Spleen (tissue), 11 donors: ENCODE measurements at regions not wholly inside any gene's neighbourhood (a gene's known extent, or its start where the extent isn't known, plus 50 kb on each side); places are given as distances from the start of the nearest gene placed in this dataset.

Experiments
- DNase-seq: peaks from one replicate; pipeline ENCODE4 v3.0.0-alpha.2; 2020
- H3K27ac ChIP-seq, 8 donors: fragments of 200-600 bp; sonication (generic) in 7 of 8; 1 replicate in 4 of 8; 2 replicates in 4 of 8; pipeline versions ENCODE4 v1.5.0 to v1.8.0; 2016 to 2021; ENCODE audit warnings: inconsistent platforms in 4 of 8, mild to moderate bottlenecking in 4 of 8, moderate library complexity in 1 of 8
- H3K27me3 ChIP-seq, 7 donors: fragments of 200-600 bp; sonication (generic) in 6 of 7; replicated peaks in 1 of 7; 1 replicate in 4 of 7; 2 replicates in 3 of 7; pipeline versions ENCODE4 v1.5.0 to v1.8.0; 2016 to 2021; ENCODE audit warnings: inconsistent platforms in 3 of 7, mild to moderate bottlenecking in 1 of 7
- H3K36me3 ChIP-seq, 6 donors: fragments of 200-600 bp; sonication (generic) in 5 of 6; 1 replicate in 4 of 6; 2 replicates in 2 of 6; pipeline versions ENCODE4 v1.5.0 to v1.8.0; 2016 to 2021; ENCODE audit warnings: inconsistent platforms in 2 of 6
- H3K4me1 ChIP-seq, 6 donors: fragments of 200-600 bp; sonication (generic) in 5 of 6; 1 replicate in 3 of 6; 2 replicates in 3 of 6; pipeline versions ENCODE4 v1.5.0 to v1.8.0; 2016 to 2021; ENCODE audit warnings: inconsistent platforms in 3 of 6
- H3K4me3 ChIP-seq, 8 donors: fragments of 200-600 bp; sonication (generic) in 7 of 8; 1 replicate in 4 of 8; 2 replicates in 4 of 8; pipeline versions ENCODE4 v1.5.0 to v1.8.0; 2016 to 2021; ENCODE audit warnings: inconsistent platforms in 4 of 8, mild to moderate bottlenecking in 4 of 8, moderate library complexity in 2 of 8
- H3K9me3 ChIP-seq, 8 donors: fragments of 200-600 bp; sonication (generic) in 7 of 8; 1 replicate in 4 of 8; 2 replicates in 4 of 8; pipeline versions ENCODE4 v1.5.0 to v1.8.0; 2016 to 2021; ENCODE audit warnings: inconsistent platforms in 4 of 8
- CTCF ChIP-seq, 11 experiments: fragments of 200-600 bp in 7 of 11; fragments of 450-650 bp in 4 of 11; sonication (generic) in 4 of 11; IDR thresholded peaks in 8 of 11; conservative IDR thresholded peaks in 3 of 11; 1 replicate in 7 of 11; 2 replicates in 4 of 11; pipeline versions ENCODE4 v1.4.0 to v1.8.0; 2016 to 2021; ENCODE audit warnings: antibody characterized with exemption in 11 of 11, inconsistent platforms in 4 of 11, mild to moderate bottlenecking in 1 of 11
- POLR2A ChIP-seq, 3 donors: fragments of 450-650 bp; IDR thresholded peaks; one replicate each; pipeline ENCODE4 v1.5.1; 2017; ENCODE audit warnings: antibody characterized with exemption in 3 of 3, mild to moderate bottlenecking in 1 of 3
- POLR2AphosphoS5 ChIP-seq, 3 donors: sonication (generic); formaldehyde crosslinking; IDR thresholded peaks; one replicate each; pipeline ENCODE4 v1.5.1; 2017; ENCODE audit warnings: antibody characterized with exemption in 3 of 3
- WGBS, 5 donors: extraction: QIAGEN DNeasy Blood & Tissue Kit in 3 of 5; methylation state at CpG; one replicate each; pipeline versions ENCODE4 v1.1.5 to v1.1.7; 2013 to 2018; 5-methylcytosine and 5-hydroxymethylcytosine counted together
- intact Hi-C: fragments of 100-400 bp; cut with DNase I; formaldehyde crosslinking; loops from one replicate; pipeline ENCODE4 v1.15.0; 2023; ENCODE audit warnings: low total_unique reads
- donor health status: healthy with polysubstance abuse.
- donor health status: DM: no; HTN: no; CAD: no; lungs with moderate emphysema.
- donor health status: DM: no; HTN: no; CAD: no.
- donor health status: Bipolar disorder and iron deficiency.
- donor health status: healthy.
- donor health status: DM: no; HTN: no; CAD: no.
- donor health status: DM: yes; HTN: yes; CAD: no.

DNA sequence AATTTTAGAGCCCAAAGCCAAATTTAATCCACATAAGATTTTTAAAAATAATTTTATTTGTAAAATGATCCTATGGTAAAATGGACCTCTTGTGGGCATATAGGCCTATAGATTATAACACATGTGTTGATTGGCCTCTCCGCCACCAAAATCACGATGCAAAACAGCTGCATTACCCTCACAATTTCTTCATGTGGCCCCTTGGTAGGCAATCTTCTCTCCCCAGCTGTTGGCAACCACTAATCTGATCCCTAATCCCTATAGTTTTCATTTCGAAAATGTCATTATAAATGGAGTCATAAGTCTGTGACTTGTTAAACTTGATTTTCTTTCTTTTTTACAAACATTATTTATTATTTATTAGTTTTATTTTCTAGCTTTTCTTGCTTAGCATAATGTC, 263.9 kb upstream of the SULF2 start:
- Histone ChIP-seq H3K9me3 (peaks cover 0 to 14% (median 3%) of the 10 kb centered on the region in 8 donors), H3K27me3 (no peaks in the 10 kb centered on the region), H3K4me1 (no peaks in the 10 kb centered on the region), H3K27ac (no peak overlapping the region), H3K4me3 (no peak overlapping the region), H3K36me3 (no peaks in the 10 kb centered on the region)
- 84 to 92% (median 88%) methylated on average over 3 of the region's 3 CpGs for WGBS, 5 donors
- DNase-seq, result no peak
- intact Hi-C loops, result no loop called here
- TF ChIP-seq POLR2AphosphoS5 (IDR thresholded peaks at IDR 0.05) (no peak), CTCF (IDR thresholded peaks at IDR 0.05 in 8 of 11, conservative IDR thresholded peaks at IDR 0.05 in 3 of 11) (no peak)

- Histone ChIP-seq H3K27ac (no peak overlapping the region), H3K9me3 (peaks cover 0 to 14% (median 3%) of the 10 kb centered on the region in 8 donors), H3K4me1 (no peaks in the 10 kb centered on the region), H3K4me3 (no peak overlapping the region), H3K27me3 (no peaks in the 10 kb centered on the region), H3K36me3 (no peaks in the 10 kb centered on the region)
- DNase-seq, result no peak
- 67 to 77% (median 72%) methylated on average over 4 of the region's 4 CpGs for WGBS, 5 donors
- intact Hi-C loops, result no loop called here
- no peak for TF ChIP-seq POLR2A (IDR thresholded peaks at IDR 0.05)
- TF ChIP-seq CTCF (IDR thresholded peaks at IDR 0.05 in 8 of 11, conservative IDR thresholded peaks at IDR 0.05 in 3 of 11), result no peak
- TF ChIP-seq POLR2AphosphoS5 (IDR thresholded peaks at IDR 0.05), result no peak
These were observed 262.2 kb upstream of the SULF2 start for GRCh38 chr20:48047447-48047846.

GRCh38 chr20:48042628-48043027, 257.3 kb upstream of the SULF2 start:
- Histone ChIP-seq H3K27me3 (peaks cover 0 to 9% (median 0%) of the 10 kb centered on the region in 7 donors), H3K4me1 (peaks cover 0 to 1% (median 0%) of the 10 kb centered on the region in 6 donors), H3K36me3 (no peaks in the 10 kb centered on the region), H3K27ac (no peak overlapping the region), H3K9me3 (peaks cover 0 to 7% (median 0%) of the 10 kb centered on the region in 8 donors), H3K4me3 (no peak overlapping the region)
- no peak for TF ChIP-seq CTCF (IDR thresholded peaks at IDR 0.05 in 8 of 11, conservative IDR thresholded peaks at IDR 0.05 in 3 of 11)
- no peak for TF ChIP-seq POLR2A (IDR thresholded peaks at IDR 0.05)
- no peak for TF ChIP-seq POLR2AphosphoS5 (IDR thresholded peaks at IDR 0.05)
- intact Hi-C loops, result no loop called here
- WGBS, 5 donors, result 74 to 85% (median 79%) methylated on average over 7 of the region's 7 CpGs
- no peak for DNase-seq

GRCh38 chr20:48041078-48041780, 255.9 kb upstream of the SULF2 start:
- WGBS, 5 donors, result 62 to 76% (median 70%) methylated on average over 17 of the region's 17 CpGs

More at GRCh38 chr20:48041078-48041780, 255.9 kb upstream of the SULF2 start:
- intact Hi-C loops, result no loop called here
- no peak overlapping the region for H3K4me3 ChIP-seq
- H3K4me1 ChIP-seq, result peaks cover 0 to 5% (median 0%) of the 10 kb centered on the region in 6 donors
- DNase-seq, result no peak
- H3K27me3 ChIP-seq, result peaks cover 0 to 10% (median 0%) of the 10 kb centered on the region in 7 donors
- no peak overlapping the region for H3K27ac ChIP-seq
- no peaks in the 10 kb centered on the region for H3K36me3 ChIP-seq
- peaks cover 0 to 4% (median 0%) of the 10 kb centered on the region in 8 donors for H3K9me3 ChIP-seq
- TF ChIP-seq CTCF (IDR thresholded peaks at IDR 0.05 in 8 of 11, conservative IDR thresholded peaks at IDR 0.05 in 3 of 11), result no peak
- no peak for TF ChIP-seq POLR2A (IDR thresholded peaks at IDR 0.05)
- TF ChIP-seq POLR2AphosphoS5 (IDR thresholded peaks at IDR 0.05), result no peak
